ENCODE measurements at regions not wholly inside any gene's neighbourhood (a gene's known extent, or its start where the extent isn't known, plus 50 kb on each side); places are given as distances from the start of the nearest gene placed in this dataset.

DNA sequence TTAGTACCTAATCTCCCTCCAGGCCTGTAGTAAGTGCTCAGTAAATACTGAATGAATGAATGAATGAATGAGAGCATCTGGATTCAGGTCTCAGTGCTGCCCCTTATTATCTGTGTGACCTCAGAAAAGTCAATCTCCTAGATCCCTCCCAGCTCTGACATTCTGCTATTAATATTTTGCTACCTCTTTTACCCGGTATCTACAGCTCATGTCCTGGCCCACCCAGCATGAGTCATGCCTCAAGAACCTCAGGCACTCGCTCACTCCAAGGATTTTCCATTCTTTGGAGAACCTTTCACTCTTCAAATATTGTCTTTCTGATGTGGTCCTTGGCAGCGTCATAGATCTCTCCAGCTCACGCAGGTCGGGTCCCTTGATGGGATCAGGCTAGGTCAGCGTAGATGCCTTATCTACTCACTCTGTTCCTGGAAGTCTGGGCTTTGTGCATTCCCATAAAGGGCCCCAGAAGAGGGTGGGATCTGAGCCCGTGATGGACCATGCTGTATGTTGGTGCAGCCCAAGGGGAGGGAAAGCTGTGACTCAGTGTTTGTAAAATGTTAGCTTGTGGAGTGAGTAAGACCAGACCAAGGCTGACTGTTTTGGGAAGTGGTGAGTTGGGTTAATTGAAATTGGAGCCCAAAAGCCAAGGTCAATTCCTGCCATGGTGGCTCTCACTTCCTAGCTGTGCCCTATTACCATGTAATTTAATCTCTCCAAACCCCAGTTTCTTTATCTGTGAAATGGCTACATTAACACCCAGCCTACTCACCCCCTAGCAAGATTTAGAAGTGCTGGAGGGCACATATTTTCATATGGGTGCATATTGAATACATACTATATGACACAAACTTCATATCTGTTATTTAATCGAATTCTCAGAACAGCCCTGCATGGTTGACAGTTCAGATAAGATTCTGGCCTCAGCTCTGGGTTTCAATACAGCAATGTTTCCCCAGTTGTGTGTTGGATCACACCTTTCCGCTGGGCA is 214.1 kb upstream of the USP24 start:
- CTCF ChIA-PET (ENCODE audit: low intra/inter-chr PET ratio, low total read pairs), result no interaction called here
- H3K9ac ChIP-seq (ENCODE audit: insufficient read depth, low read depth, low read length), result peak overlapping the region; percentile 57; the same call in 1 of the 2 replicates
- peak; percentile 90 for FAIRE-seq
- TF ChIP-seq PTBP1 (IDR thresholded peaks at IDR 0.05; ENCODE audit: low read depth, low read length, poor library complexity, severe bottlenecking), result no peak
- no peak for TF ChIP-seq SALL2 (CRISPR knock-in tag; IDR thresholded peaks at IDR 0.05)
- TF ChIP-seq, protein P1, sequence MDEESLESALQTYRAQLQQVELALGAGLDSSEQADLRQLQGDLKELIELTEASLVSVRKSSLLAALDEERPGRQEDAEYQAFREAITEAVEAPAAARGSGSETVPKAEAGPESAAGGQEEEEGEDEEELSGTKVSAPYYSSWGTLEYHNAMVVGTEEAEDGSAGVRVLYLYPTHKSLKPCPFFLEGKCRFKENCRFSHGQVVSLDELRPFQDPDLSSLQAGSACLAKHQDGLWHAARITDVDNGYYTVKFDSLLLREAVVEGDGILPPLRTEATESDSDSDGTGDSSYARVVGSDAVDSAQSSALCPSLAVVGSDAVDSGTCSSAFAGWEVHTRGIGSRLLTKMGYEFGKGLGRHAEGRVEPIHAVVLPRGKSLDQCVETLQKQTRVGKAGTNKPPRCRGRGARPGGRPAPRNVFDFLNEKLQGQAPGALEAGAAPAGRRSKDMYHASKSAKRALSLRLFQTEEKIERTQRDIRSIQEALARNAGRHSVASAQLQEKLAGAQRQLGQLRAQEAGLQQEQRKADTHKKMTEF (CRISPR knock-in tag; IDR thresholded peaks at IDR 0.05), result peak; percentile 99
- TF ChIP-seq ZNF674 (CRISPR knock-in tag; IDR thresholded peaks at IDR 0.05; ENCODE audit: low read depth), result no peak
- 0 out of 2 replicates have a peak, but pooled peaks have one; percentile 16 for TF ChIP-seq TFAP4 (IDR thresholded peaks at IDR 0.05; ENCODE audit: borderline replicate concordance, low read depth)
- TF ChIP-seq ZHX1 (CRISPR knock-in tag; IDR thresholded peaks at IDR 0.05; ENCODE audit: low read depth), result no peak
- TF ChIP-seq ZFP90 (CRISPR knock-in tag; IDR thresholded peaks at IDR 0.05; ENCODE audit: borderline replicate concordance), result no peak
- no peak for TF ChIP-seq ZNF207 (IDR thresholded peaks at IDR 0.05; ENCODE audit: borderline replicate concordance)
- TF ChIP-seq TCF12 (IDR thresholded peaks at IDR 0.05), result no peak
- TF ChIP-seq TCF12 (CRISPR knock-in tag; IDR thresholded peaks at IDR 0.05), result 0 out of 2 replicates have a peak, but pooled peaks have one; percentile 63
- peak; percentile 61 for TF ChIP-seq ZNF18 (CRISPR knock-in tag; IDR thresholded peaks at IDR 0.05; ENCODE audit: insufficient replicate concordance)
- TF ChIP-seq ZNF30 (CRISPR knock-in tag; IDR thresholded peaks at IDR 0.05), result no peak
- no peak for TF ChIP-seq EED (CRISPR knock-in tag; IDR thresholded peaks at IDR 0.05)
- no peak for TF ChIP-seq ZNF768 (CRISPR knock-in tag; IDR thresholded peaks at IDR 0.05)
- peak; percentile 45; the same call in 1 of the 2 replicates for TF ChIP-seq NR2C2 (CRISPR knock-in tag; IDR thresholded peaks at IDR 0.05; ENCODE audit: borderline replicate concordance)
- TF ChIP-seq ZBTB7A (CRISPR knock-in tag; IDR thresholded peaks at IDR 0.05), result no peak; the same call in 1 of the 2 replicates

More for the DNA sequence above, 214.1 kb upstream of the USP24 start:
- H3K9me3 ChIP-seq (ENCODE audit: low read length), result no peaks in the 10 kb centered on the region
- H3K79me2 ChIP-seq (ENCODE audit: insufficient read depth, low read length), result no peaks in the 10 kb centered on the region
- H3K4me3 ChIP-seq (replicated peaks in 1 of 3; ENCODE audit: insufficient read depth in 1 of 3, low read depth in 2 of 3, low read length in 3 of 3), result no peak overlapping the region
- peak overlapping the region; percentile 43 for H3K4me2 ChIP-seq (ENCODE audit: low read depth, low read length)
- in situ Hi-C loops (cut with HindIII; ENCODE audit: extremely low pct_ligation_motif_present, low pct_unique_long_range_greater_than_20kb), result no loop called here
- peak; percentile 97 for ATAC-seq
- POLR2A ChIA-PET, result interaction anchor here (0.7 to 2.6 kb wide), 17 partner anchors 8 to 1425 kb away, joined by 3 to 21 read pairs (median 4); partner anchors contain the start of genes C8A, DHCR24 and PLPP3
- no peaks in the 10 kb centered on the region for H3K36me3 ChIP-seq (replicated peaks in 1 of 2; ENCODE audit: control insufficient read depth in 1 of 2, insufficient read depth in 2 of 2, low read length in 2 of 2)
- H3K27me3 ChIP-seq (ENCODE audit: control insufficient read depth in 1 of 2, insufficient read depth in 2 of 2, low read length in 2 of 2), result no peaks in the 10 kb centered on the region
- peak overlapping the region; percentile 69 for H3K27ac ChIP-seq (ENCODE audit: extremely low read length, insufficient read depth, low read length)
- peaks cover 73% of the 10 kb centered on the region for H3K4me1 ChIP-seq (ENCODE audit: insufficient read depth, low read length)
- BruUV-seq (replicated peaks), result TSS peak; percentile 95
- H2AFZ ChIP-seq (ENCODE audit: low read length), result no peak overlapping the region
- peak; percentile 100 for DNase-seq (ENCODE audit: low spot score)
- H4K20me1 ChIP-seq (ENCODE audit: insufficient read depth, low read length), result no peaks in the 10 kb centered on the region
- intact Hi-C loops (cut with micrococcal nuclease; ENCODE audit: unreplicated experiment), result loop anchor here (1.0 to 5.0 kb wide), 2 partner anchors 51 to 103 kb away; no protein-coding TSS in a partner anchor
- WGBS (ENCODE audit: low lambda C conversion rate), result 17% methylated on average over 9 of the region's 9 CpGs
